GM12878 (cell line): ENCODE measurements at regions not wholly inside any gene's neighbourhood (a gene's known extent, or its start where the extent isn't known, plus 50 kb on each side); places are given as distances from the start of the nearest gene placed in this dataset.

ENCODE experiments used
- ATAC-seq: fragments of 200-7000 bp; cut with Tn5 transposase; 3 replicates; pipeline ENCODE4 v1.9.1; 2020; ENCODE audit warnings: mild to moderate bottlenecking, moderate library complexity
- BruUV-seq: library from RNA; stranded (reverse); fragments of 400-500 nt; replicated peaks from 2 replicates; lab custom pipeline; 2021; lab: Mats Ljungman, UMichigan
- CTCF ChIA-PET: fragments of 300-600 bp; sonication (Branson Sonifier 250); formaldehyde crosslinking; extraction: SDS; loops from one replicate; lab custom pipeline; 2021; ENCODE audit warnings: inconsistent platforms; lab: Yijun Ruan, JAX
- POLR2A ChIA-PET: fragments of 350-600 bp; formaldehyde crosslinking; extraction: SDS; loops from one replicate; lab custom pipeline; 2021; ENCODE audit warnings: inconsistent platforms; lab: Charles Lee
- RAD21 ChIA-PET: fragments of 300-600 bp; sonication (Branson Sonifier 250); formaldehyde crosslinking; loops from one replicate; lab custom pipeline; 2023; ENCODE audit warnings: antibody characterized with exemption; ENCODE audit not compliant: unreplicated experiment; lab: Charles Lee
- SMC1A ChIA-PET: fragments of 300-600 bp; sonication (Branson Sonifier 250); formaldehyde crosslinking; loops from one replicate; lab custom pipeline; 2023; ENCODE audit not compliant: unreplicated experiment, uncharacterized antibody; lab: Charles Lee
- DNase-seq: peaks from one replicate; pipeline ENCODE4 v3.0.0-alpha.2; 2011; ENCODE audit warnings: low read depth, low spot score
- FAIRE-seq: peaks from 3 replicates; lab custom pipeline; 2011; peaks lifted over from hg19 to GRCh38; lab: Jason Lieb, UNC
- H2AFZ ChIP-seq: 2 replicates; pipeline ENCODE4 v1.6.0; 2011; ENCODE audit warnings: low read depth, low read length, control low read depth; ENCODE audit not compliant: control insufficient read depth
- H3K27ac ChIP-seq: 2 replicates; pipeline ENCODE4 v1.5.1; 2011; ENCODE audit warnings: control low read depth; ENCODE audit not compliant: control insufficient read depth, insufficient read depth
- H3K27me3 ChIP-seq, 2 experiments: replicated peaks in 1 of 2; 2 replicates each; pipeline versions ENCODE4 v1.6.0 to v1.6.1; 2011; ENCODE audit warnings: low read length in 1 of 2; ENCODE audit not compliant: control insufficient read depth in 2 of 2, insufficient read depth in 2 of 2
- H3K36me3 ChIP-seq, 2 experiments: 2 replicates each; pipeline ENCODE4 v1.5.1; 2011; ENCODE audit warnings: low read length in 1 of 2; ENCODE audit not compliant: control insufficient read depth in 2 of 2, insufficient read depth in 2 of 2
- H3K4me1 ChIP-seq: 2 replicates; pipeline ENCODE4 v1.6.1; 2011; ENCODE audit warnings: mild to moderate bottlenecking, low read length, moderate library complexity, mixed read lengths; ENCODE audit not compliant: control insufficient read depth, insufficient read depth
- H3K4me2 ChIP-seq: 2 replicates; pipeline ENCODE4 v1.6.0; 2011; ENCODE audit warnings: control low read depth; ENCODE audit not compliant: control insufficient read depth, insufficient read depth
- H3K4me3 ChIP-seq: fragments of 200-600 bp; sonication (generic); 2 replicates; pipeline ENCODE4 v1.5.1; 2016
- H3K79me2 ChIP-seq: 2 replicates; pipeline ENCODE4 v1.6.0; 2011; ENCODE audit warnings: low read length; ENCODE audit not compliant: control insufficient read depth, insufficient read depth
- H3K9ac ChIP-seq: 2 replicates; pipeline ENCODE4 v1.8.0; 2011; ENCODE audit warnings: low read length, control low read depth, mixed read lengths; ENCODE audit not compliant: control insufficient read depth, insufficient read depth
- H3K9me3 ChIP-seq: replicated peaks from 3 replicates; pipeline ENCODE4 v1.5.1; 2011; ENCODE audit warnings: mild to moderate bottlenecking, low read length; ENCODE audit not compliant: control insufficient read depth, insufficient read depth
- H4K20me1 ChIP-seq: 2 replicates; pipeline ENCODE4 v1.6.0; 2011; ENCODE audit not compliant: control insufficient read depth, insufficient read depth
- ATF2 ChIP-seq: IDR thresholded peaks from 2 replicates; pipeline ENCODE4 v1.6.1; 2012; ENCODE audit warnings: low read length, inconsistent platforms
- EED ChIP-seq: sonication (generic); IDR thresholded peaks from 2 replicates; pipeline ENCODE4 v1.6.1; 2016; ENCODE audit warnings: antibody characterized with exemption, low read depth
- EP300 ChIP-seq, 2 experiments: fragments of 150-350 bp in 1 of 2; IDR thresholded peaks; 2 replicates each; pipeline ENCODE4 v1.6.1; 2011 to 2012; ENCODE audit warnings: low read depth in 2 of 2, low read length in 2 of 2, borderline replicate concordance in 1 of 2, improper control_type of control experiment in 1 of 2, inconsistent platforms in 1 of 2; ENCODE audit not compliant: control insufficient read depth in 1 of 2
- MEF2B ChIP-seq: fragments of 450-650 bp; IDR thresholded peaks from 2 replicates; pipeline ENCODE4 v1.6.1; 2018; ENCODE audit warnings: mild to moderate bottlenecking, moderate library complexity; ENCODE audit not compliant: partially characterized antibody, poor library complexity, severe bottlenecking
- SIX5 ChIP-seq: IDR thresholded peaks from 2 replicates; pipeline ENCODE4 v1.6.1; 2011; ENCODE audit warnings: mild to moderate bottlenecking, low read depth, low read length, moderate library complexity; ENCODE audit not compliant: severe bottlenecking
- SUZ12 ChIP-seq: fragments of 200-600 bp; sonication (generic); IDR thresholded peaks from one replicate; pipeline ENCODE4 v1.6.1; 2018; ENCODE audit warnings: antibody characterized with exemption, mild to moderate bottlenecking; ENCODE audit not compliant: unreplicated experiment
- TBL1XR1 ChIP-seq: IDR thresholded peaks from 2 replicates; pipeline ENCODE4 v1.6.1; 2012; ENCODE audit warnings: low read depth, low read length, improper control_type of control experiment
- WGBS: methylation state at CpG from one replicate; pipeline ENCODE4 v1.1.6; 2016; ENCODE audit warnings: low lambda C conversion rate; ENCODE audit not compliant: insufficient replicate concordance, insufficient coverage; ENCODE audit errors: missing lambda C conversion rate; 5-methylcytosine and 5-hydroxymethylcytosine counted together
- in situ Hi-C: fragments of 300-500 bp; cut with MboI; formaldehyde crosslinking; loops from 9 replicates; pipeline ENCODE4 v1.14.3; 2018; ENCODE audit warnings: mixed read lengths
- intact Hi-C: fragments of 100-400 bp; cut with micrococcal nuclease; formaldehyde crosslinking; loops from one replicate; pipeline ENCODE4 v1.14.2; 2022; ENCODE audit not compliant: unreplicated experiment

GRCh38 chr6:21970569-21971300 lies 326.1 kb downstream of the PRL start:
- H3K79me2 ChIP-seq = no peaks in the 10 kb centered on the region
- H3K27me3 ChIP-seq = no peaks in the 10 kb centered on the region; a peak in 1 of 4 replicates
- no peaks in the 10 kb centered on the region for H3K4me1 ChIP-seq
- ChIA-PET CTCF (interaction anchor here (0.6 to 0.9 kb wide), 2 partner anchors 36 to 1691 kb away, joined by 3 read pairs; no protein-coding TSS in a partner anchor), RAD21 (interaction anchor here (1.3 kb wide), 1 partner anchor 20 kb away, joined by 5 read pairs; no protein-coding TSS in a partner anchor), SMC1A (interaction anchor here (0.8 to 1.9 kb wide), 7 partner anchors 9 to 99 kb away, joined by 3 to 5 read pairs (median 3); no protein-coding TSS in a partner anchor), POLR2A (no interaction called here)
- TF ChIP-seq SUZ12 = no peak
- TF ChIP-seq EED = 0 out of 2 replicates have a peak, but pooled peaks have one; percentile 36
- DNase-seq (no peak), ATAC-seq (no peak), FAIRE-seq (no peak)
- no peak overlapping the region for H3K4me2 ChIP-seq
- H3K9ac ChIP-seq = no peak overlapping the region
- H3K27ac ChIP-seq = no peak overlapping the region
- H2AFZ ChIP-seq = no peak overlapping the region
- 52% methylated on average over 9 of the region's 9 CpGs for WGBS
- no TSS peak for BruUV-seq
- no peaks in the 10 kb centered on the region for H3K9me3 ChIP-seq
- H4K20me1 ChIP-seq = no peaks in the 10 kb centered on the region
- in situ Hi-C loops (no loop called here), intact Hi-C loops (no loop called here)
- no peak overlapping the region for H3K4me3 ChIP-seq
- no peaks in the 10 kb centered on the region for H3K36me3 ChIP-seq

- H3K4me1 ChIP-seq = no peaks in the 10 kb centered on the region
- TF ChIP-seq SIX5 (no peak), EP300 (IDR thresholded peaks at IDR 0.05; ENCODE audit: borderline replicate concordance in 1 of 2, control insufficient read depth in 1 of 2, low read depth in 2 of 2, low read length in 2 of 2) (no peak), ATF2 (no peak), MEF2B (no peak), TBL1XR1 (no peak)
- no peak overlapping the region for H3K9ac ChIP-seq
- H3K27ac ChIP-seq = no peak overlapping the region
- no peaks in the 10 kb centered on the region for H3K36me3 ChIP-seq
- intact Hi-C loops = no loop called here
- no peaks in the 10 kb centered on the region for H3K9me3 ChIP-seq
- H3K4me2 ChIP-seq = no peak overlapping the region
- POLR2A ChIA-PET = interaction anchor here (0.5 kb wide), 1 partner anchor 24 kb away, joined by 3 read pairs; no protein-coding TSS in a partner anchor
- ATAC-seq (no peak), FAIRE-seq (no peak), DNase-seq (no peak)
- SMC1A ChIA-PET = interaction anchor here (0.6 to 1.9 kb wide), 9 partner anchors 8 to 383 kb away, joined by 3 to 5 read pairs (median 3); no protein-coding TSS in a partner anchor
- BruUV-seq = no TSS peak
- no peaks in the 10 kb centered on the region for H3K79me2 ChIP-seq
- no peak overlapping the region for H2AFZ ChIP-seq
- no peaks in the 10 kb centered on the region for H4K20me1 ChIP-seq
- CTCF ChIA-PET = interaction anchor here (0.9 kb wide), 1 partner anchor 36 kb away, joined by 3 read pairs; no protein-coding TSS in a partner anchor
- 67% methylated on average over 1 of the region's 1 CpG for WGBS
- RAD21 ChIA-PET = interaction anchor here (1.3 kb wide), 1 partner anchor 21 kb away, joined by 5 read pairs; no protein-coding TSS in a partner anchor
- in situ Hi-C loops = no loop called here
- no peak overlapping the region for H3K4me3 ChIP-seq
- no peaks in the 10 kb centered on the region for H3K27me3 ChIP-seq
These were observed 325.3 kb downstream of the PRL start for GRCh38 chr6:21971541-21971940.
